Erythroblast (primary cell): ENCODE measurements at regions not wholly inside any gene's neighbourhood (a gene's known extent, or its start where the extent isn't known, plus 50 kb on each side); places are given as distances from the start of the nearest gene placed in this dataset.

ENCODE experiments used
- GATA1 ChIP-seq: IDR thresholded peaks from 2 replicates; pipeline ENCODE4 v1.6.1; 2011; ENCODE audit warnings: low read depth, mild to moderate bottlenecking, control low read depth, low read length, moderate library complexity
- POLR2A ChIP-seq: IDR thresholded peaks from 2 replicates; pipeline ENCODE4 v1.6.1; 2011; ENCODE audit warnings: mild to moderate bottlenecking, low read length

DNA sequence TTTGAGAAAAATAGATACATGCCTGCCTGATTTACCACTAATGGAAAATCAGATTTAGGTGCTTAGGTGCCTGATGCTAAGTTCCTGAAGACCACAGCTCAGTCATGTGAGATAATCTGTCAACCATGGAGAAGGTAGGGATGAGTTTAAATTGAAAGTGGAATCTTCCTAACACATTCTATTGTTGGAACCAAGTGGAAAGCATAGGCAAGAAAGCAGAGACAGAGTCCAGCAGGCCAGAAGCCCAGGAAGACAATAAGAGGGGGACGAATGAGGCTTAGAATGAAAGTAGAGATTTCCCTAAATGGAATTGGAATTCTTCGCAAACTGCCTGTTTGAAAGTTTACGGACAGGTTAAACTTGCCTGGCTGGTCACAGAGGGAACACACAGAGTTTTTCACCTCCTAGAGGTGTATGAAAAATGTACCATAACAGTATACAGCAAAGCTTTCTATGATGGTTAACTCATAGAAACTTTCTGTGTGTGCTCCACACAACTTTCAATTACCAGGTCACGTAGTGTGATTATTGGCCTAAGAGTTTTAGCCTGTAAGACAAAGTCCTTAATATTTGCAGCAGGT, 453.8 kb upstream of the KCNMB2 start:
- TF ChIP-seq POLR2A (no peak), GATA1 (no peak)
